ENCODE measurements at regions not wholly inside any gene's neighbourhood (a gene's known extent, or its start where the extent isn't known, plus 50 kb on each side); places are given as distances from the start of the nearest gene placed in this dataset.

DNA sequence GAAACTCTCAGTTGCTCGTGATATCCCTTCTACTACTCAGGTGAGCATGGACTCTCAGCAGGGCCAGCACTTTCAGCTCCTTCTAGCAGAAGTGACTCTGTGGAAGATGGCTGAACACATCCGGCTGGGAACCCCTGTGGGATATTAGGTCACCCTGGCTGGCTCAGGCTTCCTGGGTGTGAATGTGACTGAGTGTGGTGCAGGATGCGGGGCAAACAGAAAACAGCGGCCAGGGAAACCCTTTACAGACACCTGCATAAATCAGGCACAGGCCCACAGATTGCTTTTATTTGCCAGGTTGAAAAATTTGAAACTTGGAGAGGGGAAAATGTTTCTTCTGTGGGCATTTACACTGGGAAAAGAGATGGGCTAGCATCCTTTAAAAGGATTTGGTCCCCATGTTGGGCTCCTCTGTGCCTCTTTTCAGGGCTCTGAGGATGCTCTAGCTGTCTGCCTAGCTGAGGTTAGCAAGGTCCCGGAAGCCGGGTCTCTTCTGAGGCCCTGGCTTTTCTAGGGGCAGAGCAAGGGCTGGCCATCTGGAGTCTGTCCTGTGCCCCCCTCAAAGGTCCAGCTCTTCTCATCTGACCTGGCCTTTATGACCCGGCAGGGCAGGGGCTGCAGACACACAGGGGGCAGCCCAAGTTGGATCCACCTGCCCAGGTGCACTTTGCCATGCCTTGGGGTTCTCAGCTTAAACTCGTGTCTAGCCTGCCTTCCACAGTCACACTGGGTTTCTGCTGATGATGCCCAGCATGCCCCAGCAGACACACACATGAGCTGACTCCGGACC, 243.0 kb downstream of the SIPA1L2 start:
- TF ChIP-seq, protein P1, sequence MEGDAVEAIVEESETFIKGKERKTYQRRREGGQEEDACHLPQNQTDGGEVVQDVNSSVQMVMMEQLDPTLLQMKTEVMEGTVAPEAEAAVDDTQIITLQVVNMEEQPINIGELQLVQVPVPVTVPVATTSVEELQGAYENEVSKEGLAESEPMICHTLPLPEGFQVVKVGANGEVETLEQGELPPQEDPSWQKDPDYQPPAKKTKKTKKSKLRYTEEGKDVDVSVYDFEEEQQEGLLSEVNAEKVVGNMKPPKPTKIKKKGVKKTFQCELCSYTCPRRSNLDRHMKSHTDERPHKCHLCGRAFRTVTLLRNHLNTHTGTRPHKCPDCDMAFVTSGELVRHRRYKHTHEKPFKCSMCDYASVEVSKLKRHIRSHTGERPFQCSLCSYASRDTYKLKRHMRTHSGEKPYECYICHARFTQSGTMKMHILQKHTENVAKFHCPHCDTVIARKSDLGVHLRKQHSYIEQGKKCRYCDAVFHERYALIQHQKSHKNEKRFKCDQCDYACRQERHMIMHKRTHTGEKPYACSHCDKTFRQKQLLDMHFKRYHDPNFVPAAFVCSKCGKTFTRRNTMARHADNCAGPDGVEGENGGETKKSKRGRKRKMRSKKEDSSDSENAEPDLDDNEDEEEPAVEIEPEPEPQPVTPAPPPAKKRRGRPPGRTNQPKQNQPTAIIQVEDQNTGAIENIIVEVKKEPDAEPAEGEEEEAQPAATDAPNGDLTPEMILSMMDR (IDR thresholded peaks at IDR 0.05; ENCODE audit: low read depth, low read length, poor library complexity, severe bottlenecking): no peak
- no peak for TF ChIP-seq EZH2phosphoT487 (IDR thresholded peaks at IDR 0.05; ENCODE audit: borderline replicate concordance, low read length)

All from DOHH2 (cell line).